ENCODE measurements at regions not wholly inside any gene's neighbourhood (a gene's known extent, or its start where the extent isn't known, plus 50 kb on each side); places are given as distances from the start of the nearest gene placed in this dataset.
A peak's percentile ranks its signal among the peaks of the same experiment; 100 is the strongest.

GRCh38 chr14:101247842-101248725 lies 313.2 kb upstream of the DIO3 start:
- no peak overlapping the region for H3K4me3 ChIP-seq
- intact Hi-C loops (cut with DNase I): no loop called here
- H3K9me3 ChIP-seq: no peaks in the 10 kb centered on the region
- no peak for DNase-seq
- no peaks in the 10 kb centered on the region for H3K4me1 ChIP-seq
- H3K27ac ChIP-seq: no peak overlapping the region
- H3K27me3 ChIP-seq (ENCODE audit: low read depth): peaks cover 7% of the 10 kb centered on the region
- H3K36me3 ChIP-seq: no peaks in the 10 kb centered on the region
- TF ChIP-seq CTCF (IDR thresholded peaks at IDR 0.05): no peak
- ATAC-seq: no peak

GRCh38 chr14:101248840-101249675 lies 312.2 kb upstream of the DIO3 start:
- intact Hi-C loops (cut with DNase I): no loop called here
- Histone ChIP-seq H3K9me3 (no peaks in the 10 kb centered on the region), H3K4me3 (no peak overlapping the region), H3K36me3 (no peaks in the 10 kb centered on the region), H3K27me3 (ENCODE audit: low read depth) (peaks cover 7% of the 10 kb centered on the region), H3K27ac (no peak overlapping the region), H3K4me1 (no peaks in the 10 kb centered on the region)
- no peak for TF ChIP-seq CTCF (IDR thresholded peaks at IDR 0.05)
- DNase-seq (peak; percentile 34), ATAC-seq (no peak)

GRCh38 chr14:101249676-101250036 lies 311.6 kb upstream of the DIO3 start:
- ATAC-seq (no peak), DNase-seq (no peak)
- Histone ChIP-seq H3K9me3 (no peaks in the 10 kb centered on the region), H3K27me3 (ENCODE audit: low read depth) (peaks cover 7% of the 10 kb centered on the region), H3K36me3 (no peaks in the 10 kb centered on the region), H3K4me1 (no peaks in the 10 kb centered on the region), H3K27ac (no peak overlapping the region), H3K4me3 (no peak overlapping the region)
- no peak for TF ChIP-seq CTCF (IDR thresholded peaks at IDR 0.05)
- intact Hi-C loops (cut with DNase I): no loop called here

GRCh38 chr14:101250336-101250947 lies 310.9 kb upstream of the DIO3 start:
- intact Hi-C loops (cut with DNase I): no loop called here
- H3K9me3 ChIP-seq: no peaks in the 10 kb centered on the region
- peak; percentile 26 for DNase-seq
- no peak overlapping the region for H3K4me3 ChIP-seq
- no peaks in the 10 kb centered on the region for H3K4me1 ChIP-seq
- TF ChIP-seq CTCF (IDR thresholded peaks at IDR 0.05): no peak
- H3K27me3 ChIP-seq (ENCODE audit: low read depth): peaks cover 7% of the 10 kb centered on the region
- H3K36me3 ChIP-seq: no peaks in the 10 kb centered on the region
- ATAC-seq: no peak
- H3K27ac ChIP-seq: no peak overlapping the region

GRCh38 chr14:101250948-101251811 lies 310.1 kb upstream of the DIO3 start:
- Histone ChIP-seq H3K4me1 (no peaks in the 10 kb centered on the region), H3K27me3 (ENCODE audit: low read depth) (peaks cover 7% of the 10 kb centered on the region), H3K4me3 (no peak overlapping the region), H3K9me3 (no peaks in the 10 kb centered on the region), H3K36me3 (no peaks in the 10 kb centered on the region), H3K27ac (no peak overlapping the region)
- DNase-seq (peak; percentile 28), ATAC-seq (no peak)
- TF ChIP-seq CTCF (IDR thresholded peaks at IDR 0.05): no peak
- intact Hi-C loops (cut with DNase I): no loop called here

Data from lower lobe of right lung (tissue), 2 donors.